ENCODE measurements at regions not wholly inside any gene's neighbourhood (a gene's known extent, or its start where the extent isn't known, plus 50 kb on each side); places are given as distances from the start of the nearest gene placed in this dataset.

- H3K27me3 Mint-ChIP-seq (ENCODE audit: insufficient read depth, low read depth, poor library complexity), result no peaks in the 10 kb centered on the region
- peaks cover 4% of the 10 kb centered on the region; the same call in 1 of the 2 replicates for H3K9me2 ChIP-seq (ENCODE audit: insufficient read depth)
- H3K4me3 ChIP-seq, result no peak overlapping the region
- DNase-seq (ENCODE audit: low spot score) (no peak), ATAC-seq (no peak)
- 0 out of 2 replicates have a peak, but pooled peaks cover 3% of the 10 kb centered on the region for H3K4me1 ChIP-seq (ENCODE audit: insufficient read depth)
- no peaks in the 10 kb centered on the region for H3K9me3 Mint-ChIP-seq
- no peak overlapping the region for H3K4me2 ChIP-seq
- H3K27me3 ChIP-seq (ENCODE audit: insufficient read depth), result no peaks in the 10 kb centered on the region
- no peak overlapping the region for H3K27ac ChIP-seq (ENCODE audit: low read depth)
- no peaks in the 10 kb centered on the region for H3K36me3 Mint-ChIP-seq (ENCODE audit: low read depth)
- no peaks in the 10 kb centered on the region for H3K36me3 ChIP-seq (ENCODE audit: insufficient read depth)
- peak overlapping the region; percentile 33; the same call in 1 of the 2 replicates for H2AFZ ChIP-seq
- H3F3A ChIP-seq (replicated peaks; ENCODE audit: low read depth), result no peaks in the 10 kb centered on the region
- H3K4me3 Mint-ChIP-seq, result no peak overlapping the region
- TF ChIP-seq STAT1 (IDR thresholded peaks at IDR 0.05; ENCODE audit: unreplicated experiment), result no peak
- TF ChIP-seq CREB1 (CRISPR knock-in tag; IDR thresholded peaks at IDR 0.05; ENCODE audit: low read depth), result no peak
- TF ChIP-seq REST (IDR thresholded peaks at IDR 0.05; ENCODE audit: unreplicated experiment), result no peak
- TF ChIP-seq EZH2 (IDR thresholded peaks at IDR 0.05; ENCODE audit: low read depth, unreplicated experiment), result no peak
- TF ChIP-seq ZNF114 (CRISPR knock-in tag; IDR thresholded peaks at IDR 0.05), result no peak
- no peak for TF ChIP-seq EZH2phosphoT487 (IDR thresholded peaks at IDR 0.05; ENCODE audit: unreplicated experiment)
- TF ChIP-seq CTCF (conservative IDR thresholded peaks at IDR 0.05; ENCODE audit: low read depth in 2 of 2), result no peak
- no peak for TF ChIP-seq NANOG (IDR thresholded peaks at IDR 0.05; ENCODE audit: borderline replicate concordance)
- TF ChIP-seq ZNF331 (CRISPR knock-in tag; IDR thresholded peaks at IDR 0.05; ENCODE audit: low read depth), result no peak
- no peak for TF ChIP-seq POLR2AphosphoS5 (IDR thresholded peaks at IDR 0.05; ENCODE audit: low read depth)
- no peak for TF ChIP-seq ZNF462 (CRISPR knock-in tag; IDR thresholded peaks at IDR 0.05)
- TF ChIP-seq ETS1 (IDR thresholded peaks at IDR 0.05), result no peak
- no peaks in the 10 kb centered on the region for H3K79me2 ChIP-seq (replicated peaks; ENCODE audit: insufficient read depth)
- H3K4me1 Mint-ChIP-seq, result peaks cover 10% of the 10 kb centered on the region; the same call in 1 of the 3 replicates
- no peak overlapping the region for H3K27ac Mint-ChIP-seq
- no peaks in the 10 kb centered on the region for H4K20me1 ChIP-seq (replicated peaks; ENCODE audit: insufficient read depth)
Observed at GRCh38 chr6:22470454-22471131, 98.8 kb upstream of the HDGFL1 start.

All from GM23338 (cell line).